GM23338 (cell line): ENCODE measurements at regions not wholly inside any gene's neighbourhood (a gene's known extent, or its start where the extent isn't known, plus 50 kb on each side); places are given as distances from the start of the nearest gene placed in this dataset.

Experiments
- ATAC-seq: fragments of 200-7000 bp; cut with Tn5 transposase; 3 replicates; pipeline ENCODE4 v1.9.1; 2020
- DNase-seq: peaks from one replicate; pipeline ENCODE4 v3.0.0-alpha.2; 2015; ENCODE audit warnings: low spot score
- H2AFZ ChIP-seq: fragments of 200-600 bp; sonication (generic); 2 replicates; pipeline ENCODE4 v1.8.0; 2016; ENCODE audit warnings: antibody characterized with exemption, mild to moderate bottlenecking, moderate library complexity
- H3F3A ChIP-seq: fragments of 200-600 bp; sonication (generic); replicated peaks from 2 replicates; pipeline ENCODE4 v1.8.0; 2017; ENCODE audit warnings: antibody characterized with exemption, mixed run types, low read depth
- H3K27ac ChIP-seq: fragments of 200-600 bp; sonication (generic); 2 replicates; pipeline ENCODE4 v1.6.1; 2016; ENCODE audit warnings: low read depth
- H3K27me3 ChIP-seq: fragments of 200-600 bp; sonication (generic); 2 replicates; pipeline ENCODE4 v1.8.0; 2016; ENCODE audit warnings: mild to moderate bottlenecking, mixed run types, moderate library complexity; ENCODE audit not compliant: insufficient read depth
- H3K36me3 ChIP-seq: fragments of 200-600 bp; sonication (generic); 2 replicates; pipeline ENCODE4 v1.8.0; 2016; ENCODE audit warnings: mild to moderate bottlenecking; ENCODE audit not compliant: insufficient read depth
- H3K4me1 ChIP-seq: fragments of 200-600 bp; sonication (generic); 2 replicates; pipeline ENCODE4 v1.8.0; 2016; ENCODE audit warnings: mild to moderate bottlenecking, moderate library complexity; ENCODE audit not compliant: insufficient read depth
- H3K4me2 ChIP-seq: fragments of 200-600 bp; sonication (generic); 2 replicates; pipeline ENCODE4 v1.7.1; 2017; ENCODE audit warnings: mixed run types
- H3K4me3 ChIP-seq: fragments of 200-600 bp; sonication (generic); 2 replicates; pipeline ENCODE4 v1.6.1; 2016; ENCODE audit warnings: mixed run types
- H3K79me2 ChIP-seq: fragments of 200-600 bp; sonication (generic); replicated peaks from 2 replicates; pipeline ENCODE4 v1.8.0; 2017; ENCODE audit warnings: mild to moderate bottlenecking; ENCODE audit not compliant: insufficient read depth
- H3K9me2 ChIP-seq: fragments of 200-600 bp; sonication (generic); 2 replicates; pipeline ENCODE4 v1.8.0; 2017; ENCODE audit not compliant: insufficient read depth
- H4K20me1 ChIP-seq: fragments of 200-600 bp; sonication (generic); replicated peaks from 2 replicates; pipeline ENCODE4 v1.8.0; 2017; ENCODE audit warnings: mild to moderate bottlenecking; ENCODE audit not compliant: insufficient read depth
- H3K27ac Mint-ChIP-seq: 2 replicates; pipeline ENCODE4 v1.8.0; 2020; ENCODE audit warnings: inconsistent platforms, mild to moderate bottlenecking, moderate library complexity, mixed read lengths
- H3K27me3 Mint-ChIP-seq: 3 replicates; pipeline ENCODE4 v1.8.0; 2022; ENCODE audit warnings: low read depth, mild to moderate bottlenecking, moderate library complexity, mixed read lengths, inconsistent platforms; ENCODE audit not compliant: insufficient read depth, poor library complexity
- H3K36me3 Mint-ChIP-seq: 3 replicates; pipeline ENCODE4 v1.8.0; 2021; ENCODE audit warnings: low read depth, mild to moderate bottlenecking, inconsistent platforms, moderate library complexity, mixed read lengths
- H3K4me1 Mint-ChIP-seq: 3 replicates; pipeline ENCODE4 v1.8.0; 2020; ENCODE audit warnings: mild to moderate bottlenecking, inconsistent platforms, mixed read lengths
- H3K4me3 Mint-ChIP-seq: 3 replicates; pipeline ENCODE4 v1.8.0; 2021; ENCODE audit warnings: moderate library complexity, mild to moderate bottlenecking, inconsistent platforms, mixed read lengths
- H3K9me3 Mint-ChIP-seq: 3 replicates; pipeline ENCODE4 v1.8.0; 2020; ENCODE audit warnings: moderate library complexity, mild to moderate bottlenecking, inconsistent platforms, mixed read lengths
- CREB1 ChIP-seq: fragments of 250-450 bp; sonication (Bioruptor Pico); IDR thresholded peaks from 2 replicates; pipeline ENCODE4 v1.5.0; 2020; ENCODE audit warnings: low read depth, mild to moderate bottlenecking, moderate library complexity
- CTCF ChIP-seq, 2 experiments: fragments of 200-600 bp in 1 of 2; sonication (generic) in 1 of 2; conservative IDR thresholded peaks; 2 replicates each; pipeline versions ENCODE4 v1.5.1 to v1.6.1; 2016 to 2017; ENCODE audit warnings: antibody characterized with exemption in 2 of 2, low read depth in 2 of 2, mild to moderate bottlenecking in 2 of 2, moderate library complexity in 1 of 2
- EZH2 ChIP-seq: fragments of 200-600 bp; sonication (generic); IDR thresholded peaks from one replicate; pipeline ENCODE4 v1.8.0; 2017; ENCODE audit warnings: antibody characterized with exemption, mild to moderate bottlenecking, low read depth; ENCODE audit not compliant: unreplicated experiment
- EZH2phosphoT487 ChIP-seq: fragments of 200-600 bp; sonication (generic); IDR thresholded peaks from one replicate; pipeline ENCODE4 v1.8.1; 2018; ENCODE audit warnings: antibody characterized with exemption; ENCODE audit not compliant: unreplicated experiment
- JUNB ChIP-seq: IDR thresholded peaks from one replicate; pipeline ENCODE4 v1.6.1; 2016; ENCODE audit warnings: antibody characterized with exemption; ENCODE audit not compliant: unreplicated experiment
- NANOG ChIP-seq: IDR thresholded peaks from 2 replicates; pipeline ENCODE4 v1.6.1; 2016; ENCODE audit warnings: antibody characterized with exemption, borderline replicate concordance
- POLR2AphosphoS5 ChIP-seq: IDR thresholded peaks from 2 replicates; pipeline ENCODE4 v1.6.1; 2016; ENCODE audit warnings: antibody characterized with exemption, low read depth
- STAT1 ChIP-seq: IDR thresholded peaks from one replicate; pipeline ENCODE4 v1.6.1; 2016; ENCODE audit warnings: antibody characterized with exemption; ENCODE audit not compliant: unreplicated experiment
- ZNF114 ChIP-seq: fragments of 250-450 bp; sonication (Bioruptor Pico); IDR thresholded peaks from 2 replicates; pipeline ENCODE4 v1.5.0; 2020; ENCODE audit warnings: mild to moderate bottlenecking, moderate library complexity
- ZNF331 ChIP-seq: fragments of 250-450 bp; sonication (Bioruptor Pico); IDR thresholded peaks from 2 replicates; pipeline ENCODE4 v1.5.0; 2020; ENCODE audit warnings: low read depth, mild to moderate bottlenecking, moderate library complexity
- ZNF462 ChIP-seq: fragments of 250-450 bp; sonication (Bioruptor Pico); IDR thresholded peaks from 2 replicates; pipeline ENCODE4 v1.5.0; 2020; ENCODE audit warnings: mild to moderate bottlenecking, moderate library complexity
- TF ChIP-seq, protein P1 (sequence below): IDR thresholded peaks from 2 replicates; pipeline ENCODE4 v1.6.1; 2016; ENCODE audit warnings: antibody characterized with exemption
- TF ChIP-seq, protein P2 (sequence below): IDR thresholded peaks from one replicate; pipeline ENCODE4 v1.6.1; 2018; ENCODE audit warnings: antibody characterized with exemption; ENCODE audit not compliant: unreplicated experiment

DNA sequence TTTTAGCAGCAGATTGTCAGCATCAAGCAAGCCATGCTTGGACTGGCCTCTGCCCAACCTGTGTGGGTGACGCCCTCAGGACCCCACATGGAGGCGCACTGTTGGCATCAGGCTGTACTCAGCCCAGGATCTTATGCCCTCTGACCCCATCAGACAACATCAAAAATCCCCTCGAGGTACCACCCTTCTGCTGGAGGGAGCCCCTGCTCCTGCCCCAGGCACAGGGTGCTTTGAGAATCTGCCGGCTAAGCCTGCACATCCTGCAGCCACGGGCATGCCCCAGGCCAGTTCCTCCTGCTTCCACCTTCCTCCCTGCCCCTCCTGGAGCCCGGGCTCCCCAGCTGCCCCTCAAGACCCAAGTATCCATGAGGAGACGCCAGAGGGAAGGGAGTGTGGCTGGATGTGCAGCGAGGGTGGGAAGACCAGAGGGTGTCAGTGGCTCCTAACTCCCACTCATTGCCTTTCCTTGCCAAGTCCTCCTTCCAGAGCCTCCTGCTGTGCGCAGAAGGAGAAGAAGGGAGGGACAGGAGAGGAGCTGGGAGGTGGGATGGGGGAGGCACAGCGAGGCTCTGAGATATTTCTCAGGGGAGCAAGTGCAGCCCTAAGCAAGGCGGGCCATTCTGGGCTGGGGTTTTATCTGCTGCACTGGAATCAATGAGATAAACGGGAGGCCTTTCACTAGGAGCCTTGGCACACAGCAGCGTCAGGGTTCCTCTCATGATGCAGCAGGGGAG, 77.4 kb upstream of the CST7 start:
- Mint-ChIP-seq H3K36me3 (no peaks in the 10 kb centered on the region), H3K4me1 (no peaks in the 10 kb centered on the region), H3K27me3 (peaks cover 3% of the 10 kb centered on the region), H3K27ac (no peak overlapping the region), H3K4me3 (no peak overlapping the region), H3K9me3 (peaks cover 9% of the 10 kb centered on the region; the same call in 2 of the 3 replicates)
- Histone ChIP-seq H3K79me2 (no peaks in the 10 kb centered on the region), H3K9me2 (peaks cover under 1% of the 10 kb centered on the region; the same call in 1 of the 2 replicates), H3K4me2 (no peak overlapping the region), H3F3A (no peaks in the 10 kb centered on the region), H3K4me3 (no peak overlapping the region), H3K36me3 (no peaks in the 10 kb centered on the region), H2AFZ (no peak overlapping the region), H3K27me3 (no peaks in the 10 kb centered on the region), H3K27ac (no peak overlapping the region), H3K4me1 (no peaks in the 10 kb centered on the region), H4K20me1 (no peaks in the 10 kb centered on the region)
- no peak for DNase-seq
- ATAC-seq = no peak
- TF ChIP-seq ZNF114 (CRISPR knock-in tag) (no peak), CTCF (conservative IDR thresholded peaks at IDR 0.05; ENCODE audit: low read depth in 2 of 2) (no peak), EZH2 (no peak), CREB1 (CRISPR knock-in tag) (no peak), NANOG (no peak), JUNB (no peak), STAT1 (no peak), ZNF462 (CRISPR knock-in tag) (no peak), ZNF331 (CRISPR knock-in tag) (no peak), POLR2AphosphoS5 (no peak), EZH2phosphoT487 (no peak)
- TF ChIP-seq, protein P1, sequence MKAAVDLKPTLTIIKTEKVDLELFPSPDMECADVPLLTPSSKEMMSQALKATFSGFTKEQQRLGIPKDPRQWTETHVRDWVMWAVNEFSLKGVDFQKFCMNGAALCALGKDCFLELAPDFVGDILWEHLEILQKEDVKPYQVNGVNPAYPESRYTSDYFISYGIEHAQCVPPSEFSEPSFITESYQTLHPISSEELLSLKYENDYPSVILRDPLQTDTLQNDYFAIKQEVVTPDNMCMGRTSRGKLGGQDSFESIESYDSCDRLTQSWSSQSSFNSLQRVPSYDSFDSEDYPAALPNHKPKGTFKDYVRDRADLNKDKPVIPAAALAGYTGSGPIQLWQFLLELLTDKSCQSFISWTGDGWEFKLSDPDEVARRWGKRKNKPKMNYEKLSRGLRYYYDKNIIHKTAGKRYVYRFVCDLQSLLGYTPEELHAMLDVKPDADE = no peak
- TF ChIP-seq, protein P2, sequence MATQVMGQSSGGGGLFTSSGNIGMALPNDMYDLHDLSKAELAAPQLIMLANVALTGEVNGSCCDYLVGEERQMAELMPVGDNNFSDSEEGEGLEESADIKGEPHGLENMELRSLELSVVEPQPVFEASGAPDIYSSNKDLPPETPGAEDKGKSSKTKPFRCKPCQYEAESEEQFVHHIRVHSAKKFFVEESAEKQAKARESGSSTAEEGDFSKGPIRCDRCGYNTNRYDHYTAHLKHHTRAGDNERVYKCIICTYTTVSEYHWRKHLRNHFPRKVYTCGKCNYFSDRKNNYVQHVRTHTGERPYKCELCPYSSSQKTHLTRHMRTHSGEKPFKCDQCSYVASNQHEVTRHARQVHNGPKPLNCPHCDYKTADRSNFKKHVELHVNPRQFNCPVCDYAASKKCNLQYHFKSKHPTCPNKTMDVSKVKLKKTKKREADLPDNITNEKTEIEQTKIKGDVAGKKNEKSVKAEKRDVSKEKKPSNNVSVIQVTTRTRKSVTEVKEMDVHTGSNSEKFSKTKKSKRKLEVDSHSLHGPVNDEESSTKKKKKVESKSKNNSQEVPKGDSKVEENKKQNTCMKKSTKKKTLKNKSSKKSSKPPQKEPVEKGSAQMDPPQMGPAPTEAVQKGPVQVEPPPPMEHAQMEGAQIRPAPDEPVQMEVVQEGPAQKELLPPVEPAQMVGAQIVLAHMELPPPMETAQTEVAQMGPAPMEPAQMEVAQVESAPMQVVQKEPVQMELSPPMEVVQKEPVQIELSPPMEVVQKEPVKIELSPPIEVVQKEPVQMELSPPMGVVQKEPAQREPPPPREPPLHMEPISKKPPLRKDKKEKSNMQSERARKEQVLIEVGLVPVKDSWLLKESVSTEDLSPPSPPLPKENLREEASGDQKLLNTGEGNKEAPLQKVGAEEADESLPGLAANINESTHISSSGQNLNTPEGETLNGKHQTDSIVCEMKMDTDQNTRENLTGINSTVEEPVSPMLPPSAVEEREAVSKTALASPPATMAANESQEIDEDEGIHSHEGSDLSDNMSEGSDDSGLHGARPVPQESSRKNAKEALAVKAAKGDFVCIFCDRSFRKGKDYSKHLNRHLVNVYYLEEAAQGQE = no peak
